HG03565 (cell line): ENCODE measurements at regions not wholly inside any gene's neighbourhood (a gene's known extent, or its start where the extent isn't known, plus 50 kb on each side); places are given as distances from the start of the nearest gene placed in this dataset.

Experiments
- ATAC-seq: cut with Tn5 transposase; IDR thresholded peaks from one replicate; pipeline ENCODE4 v1.9.1; 2021; ENCODE audit warnings: mild to moderate bottlenecking, moderate library complexity; ENCODE audit not compliant: unreplicated experiment

- ATAC-seq = no peak
These were observed 712.6 kb downstream of the SLC16A7 start for GRCh38 chr12:60308366-60308991.

- no peak for ATAC-seq
These were observed 716.1 kb downstream of the SLC16A7 start for GRCh38 chr12:60311940-60312339.

GRCh38 chr12:60317361-60317760 lies 721.5 kb downstream of the SLC16A7 start:
- ATAC-seq = no peak

- ATAC-seq = no peak
These were observed 728.9 kb downstream of the SLC16A7 start for GRCh38 chr12:60324746-60325145.

- no peak for ATAC-seq
These were observed 737.6 kb downstream of the SLC16A7 start for GRCh38 chr12:60333461-60333860.

GRCh38 chr12:60335745-60336144 lies 739.9 kb downstream of the SLC16A7 start:
- no peak for ATAC-seq

- no peak for ATAC-seq
These were observed 742.2 kb downstream of the SLC16A7 start for GRCh38 chr12:60337839-60338549.

- ATAC-seq = no peak
These were observed 749.6 kb downstream of the SLC16A7 start for GRCh38 chr12:60345442-60345841.

- ATAC-seq = no peak
These were observed 753.6 kb downstream of the SLC16A7 start for GRCh38 chr12:60349232-60349978.

GRCh38 chr12:60387356-60387755 lies 791.5 kb downstream of the SLC16A7 start:
- ATAC-seq = no peak

GRCh38 chr12:60391051-60391450 lies 795.2 kb downstream of the SLC16A7 start:
- no peak for ATAC-seq

GRCh38 chr12:60391791-60392190 lies 796.0 kb downstream of the SLC16A7 start:
- ATAC-seq = no peak

- no peak for ATAC-seq
These were observed 797.3 kb downstream of the SLC16A7 start for GRCh38 chr12:60393093-60393492.

- no peak for ATAC-seq
These were observed 798.8 kb downstream of the SLC16A7 start for GRCh38 chr12:60394665-60395064.

GRCh38 chr12:60398547-60398946 lies 802.7 kb downstream of the SLC16A7 start:
- no peak for ATAC-seq

GRCh38 chr12:60399064-60399463 lies 803.2 kb downstream of the SLC16A7 start:
- no peak for ATAC-seq

- no peak for ATAC-seq
These were observed 807.2 kb downstream of the SLC16A7 start for GRCh38 chr12:60402996-60403395.

GRCh38 chr12:60415351-60415750 lies 819.5 kb downstream of the SLC16A7 start:
- ATAC-seq = no peak

- no peak for ATAC-seq
These were observed 824.2 kb downstream of the SLC16A7 start for GRCh38 chr12:60419986-60420385.

GRCh38 chr12:60421741-60422140 lies 825.9 kb downstream of the SLC16A7 start:
- ATAC-seq = no peak

GRCh38 chr12:60437297-60437696 lies 841.5 kb downstream of the SLC16A7 start:
- ATAC-seq = no peak

- no peak for ATAC-seq
These were observed 845.7 kb downstream of the SLC16A7 start for GRCh38 chr12:60441577-60441976.
